Neural progenitor cell (in vitro differentiated cells): ENCODE measurements at regions not wholly inside any gene's neighbourhood (a gene's known extent, or its start where the extent isn't known, plus 50 kb on each side); places are given as distances from the start of the nearest gene placed in this dataset.

Experiments used
- DNase-seq: peaks from one replicate; pipeline ENCODE4 v3.0.0-alpha.2; 2016; ENCODE audit warnings: low spot score
- H2AFZ ChIP-seq: fragments of 200-600 bp; sonication (generic); replicated peaks from 2 replicates; pipeline ENCODE4 v1.6.1; 2016; ENCODE audit warnings: antibody characterized with exemption
- H3F3A ChIP-seq: fragments of 200-600 bp; sonication (generic); 2 replicates; pipeline ENCODE4 v1.6.1; 2016; ENCODE audit warnings: antibody characterized with exemption, low read depth
- H3K27ac ChIP-seq: fragments of 200-600 bp; sonication (generic); 2 replicates; pipeline ENCODE4 v1.5.1; 2016; ENCODE audit warnings: mild to moderate bottlenecking
- H3K27me3 ChIP-seq: fragments of 200-600 bp; sonication (generic); 2 replicates; pipeline ENCODE4 v1.6.1; 2016; ENCODE audit warnings: mild to moderate bottlenecking, moderate library complexity
- H3K36me3 ChIP-seq: fragments of 200-600 bp; sonication (generic); 2 replicates; pipeline ENCODE4 v1.5.1; 2016
- H3K4me1 ChIP-seq: fragments of 200-600 bp; sonication (generic); 2 replicates; pipeline ENCODE4 v1.6.1; 2016; ENCODE audit warnings: mixed run types
- H3K4me2 ChIP-seq: fragments of 200-600 bp; sonication (generic); 2 replicates; pipeline ENCODE4 v1.6.1; 2016
- H3K4me3 ChIP-seq: fragments of 200-600 bp; sonication (generic); 2 replicates; pipeline ENCODE4 v1.5.1; 2016
- H3K79me2 ChIP-seq: fragments of 200-600 bp; sonication (generic); 2 replicates; pipeline ENCODE4 v1.6.1; 2016; ENCODE audit warnings: low read depth
- H3K9ac ChIP-seq: fragments of 200-600 bp; sonication (generic); 2 replicates; pipeline ENCODE4 v1.6.1; 2016
- H3K9me3 ChIP-seq: fragments of 200-600 bp; sonication (generic); 2 replicates; pipeline ENCODE4 v1.5.1; 2016; ENCODE audit warnings: low read depth
- H4K20me1 ChIP-seq: fragments of 200-600 bp; sonication (generic); 2 replicates; pipeline ENCODE4 v1.6.1; 2016; ENCODE audit warnings: low read depth
- H3K27ac Mint-ChIP-seq: 3 replicates; pipeline ENCODE4 v1.8.0; 2021; ENCODE audit warnings: mixed read lengths
- H3K27me3 Mint-ChIP-seq: 2 replicates; pipeline ENCODE4 v1.8.0; 2022; ENCODE audit warnings: low read depth, mild to moderate bottlenecking, inconsistent platforms, moderate library complexity, mixed read lengths; ENCODE audit not compliant: insufficient read depth
- H3K36me3 Mint-ChIP-seq: 3 replicates; pipeline ENCODE4 v1.8.0; 2021; ENCODE audit warnings: mixed read lengths
- H3K4me1 Mint-ChIP-seq: 3 replicates; pipeline ENCODE4 v1.8.0; 2021; ENCODE audit warnings: mixed read lengths
- H3K4me3 Mint-ChIP-seq: 3 replicates; pipeline ENCODE4 v1.8.0; 2021; ENCODE audit warnings: mild to moderate bottlenecking, moderate library complexity, mixed read lengths
- H3K9me3 Mint-ChIP-seq: 3 replicates; pipeline ENCODE4 v1.8.0; 2020; ENCODE audit warnings: mixed read lengths
- CTCF ChIP-seq: fragments of 200-600 bp; sonication (generic); IDR thresholded peaks from 2 replicates; pipeline ENCODE4 v1.5.1; 2017; ENCODE audit warnings: antibody characterized with exemption, mild to moderate bottlenecking
- EZH2 ChIP-seq: fragments of 200-600 bp; sonication (generic); IDR thresholded peaks from 2 replicates; pipeline ENCODE4 v1.6.1; 2017; ENCODE audit warnings: antibody characterized with exemption, mild to moderate bottlenecking, moderate library complexity
- EZH2phosphoT487 ChIP-seq: fragments of 200-600 bp; sonication (generic); IDR thresholded peaks from 2 replicates; pipeline ENCODE4 v1.6.1; 2017; ENCODE audit warnings: antibody characterized with exemption

GRCh38 chr4:59630235-59630634, 1569.9 kb upstream of the ADGRL3 start:
- H4K20me1 ChIP-seq = no peaks in the 10 kb centered on the region
- H3K27ac ChIP-seq = no peak overlapping the region
- no peaks in the 10 kb centered on the region for H3K4me1 ChIP-seq
- no peak overlapping the region for H2AFZ ChIP-seq
- Mint-ChIP-seq H3K9me3 (no peaks in the 10 kb centered on the region), H3K27ac (no peak overlapping the region), H3K27me3 (peaks cover 5% of the 10 kb centered on the region), H3K36me3 (no peaks in the 10 kb centered on the region), H3K4me3 (no peak overlapping the region), H3K4me1 (no peaks in the 10 kb centered on the region)
- TF ChIP-seq CTCF (no peak), EZH2phosphoT487 (no peak), EZH2 (no peak)
- H3K36me3 ChIP-seq = no peaks in the 10 kb centered on the region
- no peaks in the 10 kb centered on the region for H3K9me3 ChIP-seq
- no peaks in the 10 kb centered on the region for H3F3A ChIP-seq
- DNase-seq = no peak
- H3K79me2 ChIP-seq = no peaks in the 10 kb centered on the region
- no peak overlapping the region for H3K4me3 ChIP-seq
- H3K4me2 ChIP-seq = no peak overlapping the region
- H3K27me3 ChIP-seq = no peaks in the 10 kb centered on the region
- no peak overlapping the region for H3K9ac ChIP-seq

GRCh38 chr4:59630922-59631321, 1569.2 kb upstream of the ADGRL3 start:
- Histone ChIP-seq H3F3A (no peaks in the 10 kb centered on the region), H3K79me2 (no peaks in the 10 kb centered on the region)

GRCh38 chr4:59637596-59637995, 1562.5 kb upstream of the ADGRL3 start:
- Histone ChIP-seq H2AFZ (no peak overlapping the region), H3K27ac (no peak overlapping the region), H3K9ac (no peak overlapping the region), H3K27me3 (no peaks in the 10 kb centered on the region), H3K4me1 (no peaks in the 10 kb centered on the region), H3K79me2 (no peaks in the 10 kb centered on the region), H3K9me3 (no peaks in the 10 kb centered on the region), H3K4me3 (no peak overlapping the region), H4K20me1 (no peaks in the 10 kb centered on the region), H3F3A (no peaks in the 10 kb centered on the region), H3K4me2 (no peak overlapping the region), H3K36me3 (no peaks in the 10 kb centered on the region)
- H3K27ac Mint-ChIP-seq = no peak overlapping the region
- DNase-seq = no peak
- peaks cover 8% of the 10 kb centered on the region for H3K9me3 Mint-ChIP-seq
- no peaks in the 10 kb centered on the region for H3K27me3 Mint-ChIP-seq
- no peaks in the 10 kb centered on the region for H3K36me3 Mint-ChIP-seq
- TF ChIP-seq EZH2 (no peak), EZH2phosphoT487 (no peak), CTCF (no peak)
- no peaks in the 10 kb centered on the region for H3K4me1 Mint-ChIP-seq
- no peak overlapping the region for H3K4me3 Mint-ChIP-seq

More at GRCh38 chr4:59630922-59631321, 1569.2 kb upstream of the ADGRL3 start:
- no peak overlapping the region for H3K9ac ChIP-seq
- H3K4me2 ChIP-seq = no peak overlapping the region
- Mint-ChIP-seq H3K4me3 (no peak overlapping the region), H3K27ac (no peak overlapping the region), H3K27me3 (peaks cover 5% of the 10 kb centered on the region), H3K36me3 (no peaks in the 10 kb centered on the region), H3K4me1 (no peaks in the 10 kb centered on the region), H3K9me3 (no peaks in the 10 kb centered on the region)
- H3K4me3 ChIP-seq = no peak overlapping the region
- no peak for DNase-seq
- H3K9me3 ChIP-seq = no peaks in the 10 kb centered on the region
- no peaks in the 10 kb centered on the region for H3K27me3 ChIP-seq
- H4K20me1 ChIP-seq = no peaks in the 10 kb centered on the region
- H3K36me3 ChIP-seq = no peaks in the 10 kb centered on the region
- no peak overlapping the region for H3K27ac ChIP-seq
- H2AFZ ChIP-seq = no peak overlapping the region
- H3K4me1 ChIP-seq = no peaks in the 10 kb centered on the region
- TF ChIP-seq EZH2 = no peak
- no peak for TF ChIP-seq CTCF
- TF ChIP-seq EZH2phosphoT487 = no peak

- Histone ChIP-seq H3K4me1 (no peaks in the 10 kb centered on the region), H3K36me3 (no peaks in the 10 kb centered on the region), H3K27ac (no peak overlapping the region), H3K27me3 (no peaks in the 10 kb centered on the region), H4K20me1 (no peaks in the 10 kb centered on the region), H3K79me2 (no peaks in the 10 kb centered on the region), H3K9me3 (no peaks in the 10 kb centered on the region), H3K4me2 (no peak overlapping the region), H3K9ac (no peak overlapping the region), H3F3A (no peaks in the 10 kb centered on the region), H3K4me3 (no peak overlapping the region), H2AFZ (peak overlapping the region; percentile 35)
- Mint-ChIP-seq H3K27ac (no peak overlapping the region), H3K4me1 (no peaks in the 10 kb centered on the region), H3K36me3 (no peaks in the 10 kb centered on the region), H3K27me3 (no peaks in the 10 kb centered on the region), H3K4me3 (no peak overlapping the region), H3K9me3 (peaks cover 5% of the 10 kb centered on the region)
- no peak for DNase-seq
- no peak for TF ChIP-seq CTCF
- no peak for TF ChIP-seq EZH2phosphoT487
- TF ChIP-seq EZH2 = no peak
These were observed 1556.4 kb upstream of the ADGRL3 start for GRCh38 chr4:59643682-59644081.
